GM23338 (cell line): ENCODE measurements at regions not wholly inside any gene's neighbourhood (a gene's known extent, or its start where the extent isn't known, plus 50 kb on each side); places are given as distances from the start of the nearest gene placed in this dataset.

ENCODE experiments used
- ATAC-seq: fragments of 200-7000 bp; cut with Tn5 transposase; 3 replicates; pipeline ENCODE4 v1.9.1; 2020
- DNase-seq: peaks from one replicate; pipeline ENCODE4 v3.0.0-alpha.2; 2015; ENCODE audit warnings: low spot score
- H2AFZ ChIP-seq: fragments of 200-600 bp; sonication (generic); 2 replicates; pipeline ENCODE4 v1.8.0; 2016; ENCODE audit warnings: antibody characterized with exemption, mild to moderate bottlenecking, moderate library complexity
- H3F3A ChIP-seq: fragments of 200-600 bp; sonication (generic); replicated peaks from 2 replicates; pipeline ENCODE4 v1.8.0; 2017; ENCODE audit warnings: antibody characterized with exemption, mixed run types, low read depth
- H3K27ac ChIP-seq: fragments of 200-600 bp; sonication (generic); 2 replicates; pipeline ENCODE4 v1.6.1; 2016; ENCODE audit warnings: low read depth
- H3K27me3 ChIP-seq: fragments of 200-600 bp; sonication (generic); 2 replicates; pipeline ENCODE4 v1.8.0; 2016; ENCODE audit warnings: mild to moderate bottlenecking, mixed run types, moderate library complexity; ENCODE audit not compliant: insufficient read depth
- H3K36me3 ChIP-seq: fragments of 200-600 bp; sonication (generic); 2 replicates; pipeline ENCODE4 v1.8.0; 2016; ENCODE audit warnings: mild to moderate bottlenecking; ENCODE audit not compliant: insufficient read depth
- H3K4me1 ChIP-seq: fragments of 200-600 bp; sonication (generic); 2 replicates; pipeline ENCODE4 v1.8.0; 2016; ENCODE audit warnings: mild to moderate bottlenecking, moderate library complexity; ENCODE audit not compliant: insufficient read depth
- H3K4me2 ChIP-seq: fragments of 200-600 bp; sonication (generic); 2 replicates; pipeline ENCODE4 v1.7.1; 2017; ENCODE audit warnings: mixed run types
- H3K4me3 ChIP-seq: fragments of 200-600 bp; sonication (generic); 2 replicates; pipeline ENCODE4 v1.6.1; 2016; ENCODE audit warnings: mixed run types
- H3K79me2 ChIP-seq: fragments of 200-600 bp; sonication (generic); replicated peaks from 2 replicates; pipeline ENCODE4 v1.8.0; 2017; ENCODE audit warnings: mild to moderate bottlenecking; ENCODE audit not compliant: insufficient read depth
- H3K9me2 ChIP-seq: fragments of 200-600 bp; sonication (generic); 2 replicates; pipeline ENCODE4 v1.8.0; 2017; ENCODE audit not compliant: insufficient read depth
- H4K20me1 ChIP-seq: fragments of 200-600 bp; sonication (generic); replicated peaks from 2 replicates; pipeline ENCODE4 v1.8.0; 2017; ENCODE audit warnings: mild to moderate bottlenecking; ENCODE audit not compliant: insufficient read depth
- H3K27ac Mint-ChIP-seq: 2 replicates; pipeline ENCODE4 v1.8.0; 2020; ENCODE audit warnings: inconsistent platforms, mild to moderate bottlenecking, moderate library complexity, mixed read lengths
- H3K27me3 Mint-ChIP-seq: 3 replicates; pipeline ENCODE4 v1.8.0; 2022; ENCODE audit warnings: low read depth, mild to moderate bottlenecking, moderate library complexity, mixed read lengths, inconsistent platforms; ENCODE audit not compliant: insufficient read depth, poor library complexity
- H3K36me3 Mint-ChIP-seq: 3 replicates; pipeline ENCODE4 v1.8.0; 2021; ENCODE audit warnings: low read depth, mild to moderate bottlenecking, inconsistent platforms, moderate library complexity, mixed read lengths
- H3K4me1 Mint-ChIP-seq: 3 replicates; pipeline ENCODE4 v1.8.0; 2020; ENCODE audit warnings: mild to moderate bottlenecking, inconsistent platforms, mixed read lengths
- H3K4me3 Mint-ChIP-seq: 3 replicates; pipeline ENCODE4 v1.8.0; 2021; ENCODE audit warnings: moderate library complexity, mild to moderate bottlenecking, inconsistent platforms, mixed read lengths
- H3K9me3 Mint-ChIP-seq: 3 replicates; pipeline ENCODE4 v1.8.0; 2020; ENCODE audit warnings: moderate library complexity, mild to moderate bottlenecking, inconsistent platforms, mixed read lengths
- CREB1 ChIP-seq: fragments of 250-450 bp; sonication (Bioruptor Pico); IDR thresholded peaks from 2 replicates; pipeline ENCODE4 v1.5.0; 2020; ENCODE audit warnings: low read depth, mild to moderate bottlenecking, moderate library complexity
- ETS1 ChIP-seq: IDR thresholded peaks from 2 replicates; pipeline ENCODE4 v1.6.1; 2016; ENCODE audit warnings: antibody characterized with exemption
- EZH2 ChIP-seq: fragments of 200-600 bp; sonication (generic); IDR thresholded peaks from one replicate; pipeline ENCODE4 v1.8.0; 2017; ENCODE audit warnings: antibody characterized with exemption, mild to moderate bottlenecking, low read depth; ENCODE audit not compliant: unreplicated experiment
- EZH2phosphoT487 ChIP-seq: fragments of 200-600 bp; sonication (generic); IDR thresholded peaks from one replicate; pipeline ENCODE4 v1.8.1; 2018; ENCODE audit warnings: antibody characterized with exemption; ENCODE audit not compliant: unreplicated experiment
- JUNB ChIP-seq: IDR thresholded peaks from one replicate; pipeline ENCODE4 v1.6.1; 2016; ENCODE audit warnings: antibody characterized with exemption; ENCODE audit not compliant: unreplicated experiment
- NANOG ChIP-seq: IDR thresholded peaks from 2 replicates; pipeline ENCODE4 v1.6.1; 2016; ENCODE audit warnings: antibody characterized with exemption, borderline replicate concordance
- POLR2AphosphoS5 ChIP-seq: IDR thresholded peaks from 2 replicates; pipeline ENCODE4 v1.6.1; 2016; ENCODE audit warnings: antibody characterized with exemption, low read depth
- STAT1 ChIP-seq: IDR thresholded peaks from one replicate; pipeline ENCODE4 v1.6.1; 2016; ENCODE audit warnings: antibody characterized with exemption; ENCODE audit not compliant: unreplicated experiment
- ZNF462 ChIP-seq: fragments of 250-450 bp; sonication (Bioruptor Pico); IDR thresholded peaks from 2 replicates; pipeline ENCODE4 v1.5.0; 2020; ENCODE audit warnings: mild to moderate bottlenecking, moderate library complexity
- TF ChIP-seq, protein P1 (sequence below), 2 experiments: fragments of 200-600 bp in 1 of 2; sonication (generic) in 1 of 2; conservative IDR thresholded peaks; 2 replicates each; pipeline versions ENCODE4 v1.5.1 to v1.6.1; 2016 to 2017; ENCODE audit warnings: antibody characterized with exemption in 2 of 2, low read depth in 2 of 2, mild to moderate bottlenecking in 2 of 2, moderate library complexity in 1 of 2
- TF ChIP-seq, protein P2 (sequence below): IDR thresholded peaks from one replicate; pipeline ENCODE4 v1.6.1; 2018; ENCODE audit warnings: antibody characterized with exemption; ENCODE audit not compliant: unreplicated experiment

DNA sequence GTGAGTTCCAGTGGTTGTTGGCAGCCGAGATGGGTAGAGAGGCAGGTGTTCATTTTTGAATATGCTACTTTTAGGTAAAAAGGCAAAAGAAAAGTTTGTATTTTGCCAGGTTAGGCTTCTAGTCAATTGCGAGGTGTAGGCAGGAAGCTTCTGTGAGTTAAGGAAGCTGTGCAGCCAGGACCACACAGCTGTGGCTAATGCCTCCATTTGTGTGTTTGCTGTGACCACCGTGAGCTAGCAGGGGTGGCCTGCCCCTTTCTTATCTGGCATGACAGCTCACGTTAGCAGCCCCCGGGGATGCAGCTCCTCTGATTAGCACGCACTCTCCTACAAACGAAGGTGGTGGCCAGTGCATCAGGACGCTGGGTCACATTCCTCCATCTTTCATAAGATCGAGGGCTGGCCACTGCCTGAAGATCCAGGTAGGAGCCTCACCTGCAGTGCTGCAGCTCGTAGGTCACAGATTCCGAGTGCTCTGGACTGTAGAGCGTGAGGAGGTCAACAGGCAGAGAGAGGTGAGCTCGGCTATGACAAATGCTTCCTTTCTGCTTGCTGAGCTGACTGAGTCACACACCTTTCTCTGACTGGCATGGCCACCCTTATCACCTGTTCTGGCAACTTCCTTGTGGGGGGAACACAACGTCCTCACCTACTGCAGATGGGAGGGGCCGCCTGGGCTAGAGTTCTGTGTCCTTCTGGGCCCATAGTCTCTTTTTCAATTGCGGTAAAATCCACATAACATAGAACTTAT lies 244.4 kb downstream of the HS3ST3B1 start (continued):
- TF ChIP-seq, protein P1, sequence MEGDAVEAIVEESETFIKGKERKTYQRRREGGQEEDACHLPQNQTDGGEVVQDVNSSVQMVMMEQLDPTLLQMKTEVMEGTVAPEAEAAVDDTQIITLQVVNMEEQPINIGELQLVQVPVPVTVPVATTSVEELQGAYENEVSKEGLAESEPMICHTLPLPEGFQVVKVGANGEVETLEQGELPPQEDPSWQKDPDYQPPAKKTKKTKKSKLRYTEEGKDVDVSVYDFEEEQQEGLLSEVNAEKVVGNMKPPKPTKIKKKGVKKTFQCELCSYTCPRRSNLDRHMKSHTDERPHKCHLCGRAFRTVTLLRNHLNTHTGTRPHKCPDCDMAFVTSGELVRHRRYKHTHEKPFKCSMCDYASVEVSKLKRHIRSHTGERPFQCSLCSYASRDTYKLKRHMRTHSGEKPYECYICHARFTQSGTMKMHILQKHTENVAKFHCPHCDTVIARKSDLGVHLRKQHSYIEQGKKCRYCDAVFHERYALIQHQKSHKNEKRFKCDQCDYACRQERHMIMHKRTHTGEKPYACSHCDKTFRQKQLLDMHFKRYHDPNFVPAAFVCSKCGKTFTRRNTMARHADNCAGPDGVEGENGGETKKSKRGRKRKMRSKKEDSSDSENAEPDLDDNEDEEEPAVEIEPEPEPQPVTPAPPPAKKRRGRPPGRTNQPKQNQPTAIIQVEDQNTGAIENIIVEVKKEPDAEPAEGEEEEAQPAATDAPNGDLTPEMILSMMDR (conservative IDR thresholded peaks at IDR 0.05; ENCODE audit: low read depth in 2 of 2): no peak
- TF ChIP-seq POLR2AphosphoS5 (no peak), STAT1 (no peak), ETS1 (no peak), CREB1 (CRISPR knock-in tag) (no peak), EZH2phosphoT487 (no peak), EZH2 (no peak), NANOG (no peak), JUNB (no peak)
- TF ChIP-seq, protein P2, sequence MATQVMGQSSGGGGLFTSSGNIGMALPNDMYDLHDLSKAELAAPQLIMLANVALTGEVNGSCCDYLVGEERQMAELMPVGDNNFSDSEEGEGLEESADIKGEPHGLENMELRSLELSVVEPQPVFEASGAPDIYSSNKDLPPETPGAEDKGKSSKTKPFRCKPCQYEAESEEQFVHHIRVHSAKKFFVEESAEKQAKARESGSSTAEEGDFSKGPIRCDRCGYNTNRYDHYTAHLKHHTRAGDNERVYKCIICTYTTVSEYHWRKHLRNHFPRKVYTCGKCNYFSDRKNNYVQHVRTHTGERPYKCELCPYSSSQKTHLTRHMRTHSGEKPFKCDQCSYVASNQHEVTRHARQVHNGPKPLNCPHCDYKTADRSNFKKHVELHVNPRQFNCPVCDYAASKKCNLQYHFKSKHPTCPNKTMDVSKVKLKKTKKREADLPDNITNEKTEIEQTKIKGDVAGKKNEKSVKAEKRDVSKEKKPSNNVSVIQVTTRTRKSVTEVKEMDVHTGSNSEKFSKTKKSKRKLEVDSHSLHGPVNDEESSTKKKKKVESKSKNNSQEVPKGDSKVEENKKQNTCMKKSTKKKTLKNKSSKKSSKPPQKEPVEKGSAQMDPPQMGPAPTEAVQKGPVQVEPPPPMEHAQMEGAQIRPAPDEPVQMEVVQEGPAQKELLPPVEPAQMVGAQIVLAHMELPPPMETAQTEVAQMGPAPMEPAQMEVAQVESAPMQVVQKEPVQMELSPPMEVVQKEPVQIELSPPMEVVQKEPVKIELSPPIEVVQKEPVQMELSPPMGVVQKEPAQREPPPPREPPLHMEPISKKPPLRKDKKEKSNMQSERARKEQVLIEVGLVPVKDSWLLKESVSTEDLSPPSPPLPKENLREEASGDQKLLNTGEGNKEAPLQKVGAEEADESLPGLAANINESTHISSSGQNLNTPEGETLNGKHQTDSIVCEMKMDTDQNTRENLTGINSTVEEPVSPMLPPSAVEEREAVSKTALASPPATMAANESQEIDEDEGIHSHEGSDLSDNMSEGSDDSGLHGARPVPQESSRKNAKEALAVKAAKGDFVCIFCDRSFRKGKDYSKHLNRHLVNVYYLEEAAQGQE: no peak

DNA sequence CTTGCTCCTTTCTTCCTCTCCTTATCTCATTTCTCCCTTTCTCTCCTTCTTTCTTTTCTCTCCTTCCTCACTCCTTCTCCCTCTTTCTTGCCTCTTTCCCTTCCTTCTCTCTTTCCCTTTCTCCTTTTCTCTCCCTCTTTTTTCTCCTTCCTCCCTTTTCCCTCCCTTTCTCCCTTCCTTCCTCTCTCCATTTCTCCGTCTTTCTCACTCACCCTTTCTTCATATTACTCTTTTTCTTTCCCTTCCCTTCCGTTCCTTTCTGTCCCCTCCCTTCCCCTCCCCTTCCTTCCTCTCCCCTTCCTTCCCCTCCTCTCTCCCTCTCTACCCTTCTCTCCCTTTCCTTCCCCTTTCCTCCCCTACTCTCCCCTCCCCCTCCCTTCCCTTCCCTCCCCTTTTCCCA lies 240.8 kb downstream of the HS3ST3B1 start:
- no peak overlapping the region for H3K4me3 Mint-ChIP-seq
- peaks cover 3% of the 10 kb centered on the region for H3K27me3 Mint-ChIP-seq
- H3K27ac ChIP-seq: no peak overlapping the region
- TF ChIP-seq JUNB (no peak), EZH2phosphoT487 (no peak), ZNF462 (CRISPR knock-in tag) (no peak)

More for the DNA sequence above, 240.8 kb downstream of the HS3ST3B1 start:
- Histone ChIP-seq H3K27me3 (no peaks in the 10 kb centered on the region), H3K4me2 (no peak overlapping the region), H2AFZ (no peak overlapping the region), H3K9me2 (peaks cover 7% of the 10 kb centered on the region; the same call in 1 of the 2 replicates), H3K36me3 (peaks cover 4% of the 10 kb centered on the region; the same call in 1 of the 2 replicates), H3K4me1 (peaks cover 8% of the 10 kb centered on the region; the same call in 1 of the 2 replicates), H3F3A (no peaks in the 10 kb centered on the region), H4K20me1 (no peaks in the 10 kb centered on the region), H3K4me3 (no peak overlapping the region), H3K79me2 (no peaks in the 10 kb centered on the region)
- peaks cover 8% of the 10 kb centered on the region for H3K4me1 Mint-ChIP-seq
- ATAC-seq (no peak), DNase-seq (no peak)
- peaks cover 12% of the 10 kb centered on the region; the same call in 2 of the 3 replicates for H3K36me3 Mint-ChIP-seq
- H3K27ac Mint-ChIP-seq: no peak overlapping the region
- H3K9me3 Mint-ChIP-seq: peaks cover 10% of the 10 kb centered on the region; the same call in 2 of the 3 replicates
